ENCODE measurements at regions not wholly inside any gene's neighbourhood (a gene's known extent, or its start where the extent isn't known, plus 50 kb on each side); places are given as distances from the start of the nearest gene placed in this dataset.
A peak's percentile ranks its signal among the peaks of the same experiment; 100 is the strongest.
"Not testable (repeated sequence)": the region's sequence is repeated elsewhere in the genome, so short reads cannot be mapped to it uniquely, and the experiment has no call there.

GRCh38 chr7:93804726-93805125 lies 85.8 kb downstream of the TFPI2 start:
- Mint-ChIP-seq H3K27me3 (no peaks in the 10 kb centered on the region), H3K36me3 (no peaks in the 10 kb centered on the region), H3K4me1 (ENCODE audit: unreplicated experiment) (no peaks in the 10 kb centered on the region), H3K9me3 (no peaks in the 10 kb centered on the region), H3K4me3 (no peak overlapping the region), H3K27ac (no peak overlapping the region)
- TF ChIP-seq, protein P1, sequence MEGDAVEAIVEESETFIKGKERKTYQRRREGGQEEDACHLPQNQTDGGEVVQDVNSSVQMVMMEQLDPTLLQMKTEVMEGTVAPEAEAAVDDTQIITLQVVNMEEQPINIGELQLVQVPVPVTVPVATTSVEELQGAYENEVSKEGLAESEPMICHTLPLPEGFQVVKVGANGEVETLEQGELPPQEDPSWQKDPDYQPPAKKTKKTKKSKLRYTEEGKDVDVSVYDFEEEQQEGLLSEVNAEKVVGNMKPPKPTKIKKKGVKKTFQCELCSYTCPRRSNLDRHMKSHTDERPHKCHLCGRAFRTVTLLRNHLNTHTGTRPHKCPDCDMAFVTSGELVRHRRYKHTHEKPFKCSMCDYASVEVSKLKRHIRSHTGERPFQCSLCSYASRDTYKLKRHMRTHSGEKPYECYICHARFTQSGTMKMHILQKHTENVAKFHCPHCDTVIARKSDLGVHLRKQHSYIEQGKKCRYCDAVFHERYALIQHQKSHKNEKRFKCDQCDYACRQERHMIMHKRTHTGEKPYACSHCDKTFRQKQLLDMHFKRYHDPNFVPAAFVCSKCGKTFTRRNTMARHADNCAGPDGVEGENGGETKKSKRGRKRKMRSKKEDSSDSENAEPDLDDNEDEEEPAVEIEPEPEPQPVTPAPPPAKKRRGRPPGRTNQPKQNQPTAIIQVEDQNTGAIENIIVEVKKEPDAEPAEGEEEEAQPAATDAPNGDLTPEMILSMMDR (conservative IDR thresholded peaks at IDR 0.05) = no peak
- DNase-seq (ENCODE audit: extremely low spot score, unreplicated experiment) = no peak

- Mint-ChIP-seq H3K9me3 (no peaks in the 10 kb centered on the region), H3K27ac (no peak overlapping the region), H3K27me3 (no peaks in the 10 kb centered on the region), H3K36me3 (no peaks in the 10 kb centered on the region), H3K4me1 (ENCODE audit: unreplicated experiment) (no peaks in the 10 kb centered on the region), H3K4me3 (no peak overlapping the region)
- DNase-seq (ENCODE audit: extremely low spot score, unreplicated experiment) = no peak
- TF ChIP-seq, protein P1 (conservative IDR thresholded peaks at IDR 0.05) = peak; percentile 70
Observed at GRCh38 chr7:93799750-93800357, 90.7 kb downstream of the TFPI2 start.

DNA sequence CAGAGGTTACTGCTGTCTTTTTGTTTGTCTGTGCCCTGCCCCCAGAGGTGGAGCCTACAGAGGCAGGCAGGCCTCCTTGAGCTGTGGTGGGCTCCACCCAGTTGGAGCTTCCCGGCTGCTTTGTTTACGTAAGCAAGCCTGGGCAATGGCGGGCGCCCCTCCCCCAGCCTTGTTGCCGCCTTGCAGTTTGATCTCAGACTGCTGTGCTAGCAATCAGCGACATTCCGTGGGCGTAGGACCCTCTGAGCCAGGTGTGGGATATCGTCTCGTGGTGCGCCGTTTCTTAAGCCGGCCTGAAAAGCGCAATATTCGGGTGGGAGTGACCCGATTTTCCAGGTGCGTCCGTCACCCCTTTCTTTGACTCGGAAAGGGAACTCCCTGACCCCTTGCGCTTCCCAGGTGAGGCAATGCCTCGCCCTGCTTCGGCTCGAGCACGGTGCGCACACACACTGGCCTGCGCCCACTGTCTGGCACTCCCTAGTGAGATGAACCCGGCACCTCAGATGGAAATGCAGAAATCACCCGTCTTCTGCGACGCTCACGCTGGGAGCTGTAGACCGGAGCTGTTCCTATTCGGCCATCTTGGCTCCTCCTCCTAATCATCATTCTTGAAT lies 97.4 kb downstream of the TFPI2 start:
- H3K4me1 Mint-ChIP-seq (ENCODE audit: unreplicated experiment); H3K27ac Mint-ChIP-seq; DNase-seq (ENCODE audit: extremely low spot score, unreplicated experiment); H3K36me3 Mint-ChIP-seq; H3K9me3 Mint-ChIP-seq; H3K27me3 Mint-ChIP-seq: not testable (repeated sequence)
- H3K4me3 Mint-ChIP-seq = peak overlapping the region; percentile 39

GRCh38 chr7:93779115-93779514 lies 111.4 kb downstream of the TFPI2 start:
- H3K27ac Mint-ChIP-seq = no peak overlapping the region
- H3K4me3 Mint-ChIP-seq = no peak overlapping the region
- TF ChIP-seq, protein P1 (conservative IDR thresholded peaks at IDR 0.05) = no peak
- H3K4me1 Mint-ChIP-seq (ENCODE audit: unreplicated experiment) = no peaks in the 10 kb centered on the region
- no peak for DNase-seq (ENCODE audit: extremely low spot score, unreplicated experiment)
- H3K36me3 Mint-ChIP-seq = no peaks in the 10 kb centered on the region
- peaks cover 10% of the 10 kb centered on the region for H3K27me3 Mint-ChIP-seq
- no peaks in the 10 kb centered on the region for H3K9me3 Mint-ChIP-seq

- Mint-ChIP-seq H3K4me1 (ENCODE audit: unreplicated experiment) (no peaks in the 10 kb centered on the region), H3K9me3 (no peaks in the 10 kb centered on the region), H3K36me3 (no peaks in the 10 kb centered on the region), H3K27me3 (peaks cover 16% of the 10 kb centered on the region), H3K27ac (no peak overlapping the region), H3K4me3 (no peak overlapping the region)
- TF ChIP-seq, protein P1 (conservative IDR thresholded peaks at IDR 0.05) = no peak
- DNase-seq (ENCODE audit: extremely low spot score, unreplicated experiment) = no peak
Observed at GRCh38 chr7:93778384-93778783, 112.2 kb downstream of the TFPI2 start.

DNA sequence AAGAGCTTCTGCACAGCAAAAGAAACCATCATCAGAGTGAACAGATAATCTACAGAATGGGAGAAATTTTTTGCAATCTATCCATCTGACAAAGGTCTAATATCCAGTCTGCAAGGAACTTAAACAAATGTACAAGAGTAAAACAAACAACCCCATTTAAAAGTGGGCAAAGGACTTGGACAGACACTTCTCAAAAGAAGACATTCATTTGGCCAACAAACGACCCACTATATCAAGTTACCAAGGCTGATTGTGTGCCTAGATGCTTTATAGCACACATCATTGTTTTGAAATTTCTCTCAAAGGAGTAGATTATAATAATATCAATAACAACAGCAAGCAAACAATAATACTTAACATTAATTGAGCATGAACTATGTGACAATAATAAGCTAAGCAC lies 117.1 kb downstream of the TFPI2 start:
- H3K36me3 Mint-ChIP-seq = no peaks in the 10 kb centered on the region
- peaks cover 25% of the 10 kb centered on the region for H3K27me3 Mint-ChIP-seq
- TF ChIP-seq, protein P1 (conservative IDR thresholded peaks at IDR 0.05) = no peak
- no peaks in the 10 kb centered on the region for H3K9me3 Mint-ChIP-seq
- no peak for DNase-seq (ENCODE audit: extremely low spot score, unreplicated experiment)
- no peak overlapping the region for H3K4me3 Mint-ChIP-seq
- H3K4me1 Mint-ChIP-seq (ENCODE audit: unreplicated experiment) = no peaks in the 10 kb centered on the region
- H3K27ac Mint-ChIP-seq = no peak overlapping the region

All from type B pancreatic cell (in vitro differentiated cells).